Thoracic aorta (tissue), 2 donors: ENCODE measurements at regions not wholly inside any gene's neighbourhood (a gene's known extent, or its start where the extent isn't known, plus 50 kb on each side); places are given as distances from the start of the nearest gene placed in this dataset.
A peak's percentile ranks its signal among the peaks of the same experiment; 100 is the strongest.

Experiments
- ATAC-seq: fragments of 150-250 bp; one replicate; pipeline ENCODE4 v1.8.0; 2017; ENCODE audit warnings: low read depth; ENCODE audit not compliant: insufficient number of reproducible peaks, low FRiP score
- DNase-seq: peaks from one replicate; pipeline ENCODE4 v3.0.0-alpha.2; 2020; ENCODE audit warnings: low spot score
- H3K27ac ChIP-seq, 2 donors: fragments of 200-600 bp; sonication (generic); 1 replicate in 1 of 2; 2 replicates in 1 of 2; pipeline ENCODE4 v1.5.1; 2016; ENCODE audit warnings: mild to moderate bottlenecking in 2 of 2, moderate library complexity in 2 of 2
- H3K27me3 ChIP-seq: fragments of 200-600 bp; sonication (generic); replicated peaks from 2 replicates; pipeline ENCODE4 v1.6.0; 2016; ENCODE audit warnings: mild to moderate bottlenecking; ENCODE audit not compliant: insufficient read depth
- H3K36me3 ChIP-seq: fragments of 200-600 bp; sonication (generic); one replicate; pipeline ENCODE4 v1.5.1; 2016
- H3K4me1 ChIP-seq, 2 donors: fragments of 200-600 bp; sonication (generic); 1 replicate in 1 of 2; 2 replicates in 1 of 2; pipeline versions ENCODE4 v1.5.1 to v1.6.0; 2016; ENCODE audit warnings: low read depth in 2 of 2, mild to moderate bottlenecking in 1 of 2; ENCODE audit not compliant: control insufficient read depth in 1 of 2
- H3K4me3 ChIP-seq: fragments of 200-600 bp; sonication (generic); 2 replicates; pipeline ENCODE4 v1.5.1; 2016; ENCODE audit warnings: mild to moderate bottlenecking
- H3K9me3 ChIP-seq: fragments of 200-600 bp; sonication (generic); 2 replicates; pipeline ENCODE4 v1.5.1; 2016
- CTCF ChIP-seq: fragments of 200-600 bp; sonication (generic); IDR thresholded peaks from one replicate; pipeline ENCODE4 v1.5.1; 2019; ENCODE audit warnings: antibody characterized with exemption

GRCh38 chr3:40779039-40779438 is 254.3 kb downstream of the ZNF621 start:
- no peaks in the 10 kb centered on the region for H3K9me3 ChIP-seq
- H3K4me3 ChIP-seq: no peak overlapping the region
- DNase-seq (no peak), ATAC-seq (no peak)
- H3K4me1 ChIP-seq: peaks cover 22 to 30% of the 10 kb centered on the region in 2 donors
- no peak for TF ChIP-seq CTCF
- H3K27me3 ChIP-seq: no peaks in the 10 kb centered on the region
- no peaks in the 10 kb centered on the region for H3K36me3 ChIP-seq
- H3K27ac ChIP-seq: peak overlapping the region in 1 of 2 donors; percentile 75

GRCh38 chr3:40780291-40780924 is 255.6 kb downstream of the ZNF621 start:
- peak; percentile 16 for DNase-seq

GRCh38 chr3:40780925-40781406 is 256.2 kb downstream of the ZNF621 start:
- DNase-seq: peak; percentile 11
- ATAC-seq: peak; percentile 17

More at GRCh38 chr3:40780291-40780924, 255.6 kb downstream of the ZNF621 start:
- peaks cover 22 to 30% of the 10 kb centered on the region in 2 donors for H3K4me1 ChIP-seq
- TF ChIP-seq CTCF: peak; percentile 17
- H3K27me3 ChIP-seq: no peaks in the 10 kb centered on the region
- no peaks in the 10 kb centered on the region for H3K36me3 ChIP-seq
- H3K4me3 ChIP-seq: peak overlapping the region; percentile 64
- peak overlapping the region; percentile 75 to 85 for H3K27ac ChIP-seq
- H3K9me3 ChIP-seq: no peaks in the 10 kb centered on the region
- ATAC-seq: peak; percentile 51

DNA sequence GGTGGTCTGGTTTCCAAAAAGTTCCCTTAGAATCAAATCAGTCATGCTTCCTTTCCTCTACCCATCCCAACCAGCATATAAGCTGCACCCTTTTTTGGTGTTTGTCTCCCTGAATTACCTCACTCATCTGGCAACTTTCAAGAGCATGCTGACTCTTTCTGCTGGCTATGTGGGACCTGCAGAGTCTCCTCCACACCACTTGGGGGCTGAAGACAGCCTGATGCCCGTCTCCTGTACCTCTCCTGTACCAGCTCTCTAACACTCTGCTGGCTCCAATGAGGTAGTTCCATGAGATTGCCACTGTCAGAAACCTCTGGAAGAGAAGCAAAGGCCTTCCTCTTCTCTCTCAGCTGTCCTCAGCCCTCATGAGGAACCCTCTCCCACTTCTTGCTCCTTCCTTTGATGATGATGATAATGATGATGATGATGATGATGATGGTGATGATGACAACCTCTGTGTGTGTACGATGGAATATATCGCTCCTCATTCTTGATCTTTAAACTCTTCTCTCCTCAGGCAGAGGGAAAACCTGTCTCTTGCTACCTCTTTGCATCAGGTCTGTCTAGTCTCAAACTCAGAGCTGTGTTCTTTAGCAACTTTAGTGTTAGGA is 257.5 kb downstream of the ZNF621 start:
- Histone ChIP-seq H3K27me3 (no peaks in the 10 kb centered on the region), H3K36me3 (no peaks in the 10 kb centered on the region), H3K4me1 (peaks cover 22 to 30% of the 10 kb centered on the region in 2 donors), H3K9me3 (no peaks in the 10 kb centered on the region), H3K27ac (no peak overlapping the region), H3K4me3 (no peak overlapping the region)
- DNase-seq: no peak
- no peak for ATAC-seq
- TF ChIP-seq CTCF: no peak

More at GRCh38 chr3:40780925-40781406, 256.2 kb downstream of the ZNF621 start:
- peak overlapping the region; percentile 75 to 85 for H3K27ac ChIP-seq
- peaks cover 22 to 30% of the 10 kb centered on the region in 2 donors for H3K4me1 ChIP-seq
- no peak for TF ChIP-seq CTCF
- no peaks in the 10 kb centered on the region for H3K36me3 ChIP-seq
- peak overlapping the region; percentile 64 for H3K4me3 ChIP-seq
- H3K27me3 ChIP-seq: no peaks in the 10 kb centered on the region
- no peaks in the 10 kb centered on the region for H3K9me3 ChIP-seq

DNA sequence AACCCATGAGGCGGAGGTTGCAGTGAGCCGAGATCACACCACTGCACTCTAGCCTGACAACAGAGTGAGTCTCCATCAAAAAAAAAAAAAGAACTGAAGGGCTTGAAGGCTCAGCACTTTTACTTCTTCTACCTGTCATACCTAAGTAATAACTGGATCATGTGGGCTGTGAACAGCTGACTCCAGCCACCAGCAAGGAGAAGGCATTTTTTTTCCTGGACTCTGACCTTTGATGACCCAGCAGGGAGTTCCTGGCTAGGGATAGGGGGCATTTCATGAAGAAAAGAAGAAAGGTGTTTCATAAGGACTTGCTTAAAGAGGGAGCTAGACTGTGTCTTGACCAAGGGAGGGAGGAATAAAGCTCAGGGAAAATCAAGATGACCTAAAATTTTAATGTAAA is 266.0 kb downstream of the ZNF621 start:
- Histone ChIP-seq H3K27ac (no peak overlapping the region), H3K27me3 (no peaks in the 10 kb centered on the region), H3K4me3 (no peak overlapping the region), H3K36me3 (no peaks in the 10 kb centered on the region), H3K9me3 (no peaks in the 10 kb centered on the region), H3K4me1 (peaks cover 8 to 11% of the 10 kb centered on the region in 2 donors)
- ATAC-seq (no peak), DNase-seq (no peak)
- no peak for TF ChIP-seq CTCF
